HG02885 (cell line): ENCODE measurements at regions not wholly inside any gene's neighbourhood (a gene's known extent, or its start where the extent isn't known, plus 50 kb on each side); places are given as distances from the start of the nearest gene placed in this dataset.

ENCODE experiments used
- ATAC-seq: cut with Tn5 transposase; IDR thresholded peaks from one replicate; pipeline ENCODE4 v1.9.1; 2021; ENCODE audit warnings: mild to moderate bottlenecking; ENCODE audit not compliant: unreplicated experiment, poor library complexity

DNA sequence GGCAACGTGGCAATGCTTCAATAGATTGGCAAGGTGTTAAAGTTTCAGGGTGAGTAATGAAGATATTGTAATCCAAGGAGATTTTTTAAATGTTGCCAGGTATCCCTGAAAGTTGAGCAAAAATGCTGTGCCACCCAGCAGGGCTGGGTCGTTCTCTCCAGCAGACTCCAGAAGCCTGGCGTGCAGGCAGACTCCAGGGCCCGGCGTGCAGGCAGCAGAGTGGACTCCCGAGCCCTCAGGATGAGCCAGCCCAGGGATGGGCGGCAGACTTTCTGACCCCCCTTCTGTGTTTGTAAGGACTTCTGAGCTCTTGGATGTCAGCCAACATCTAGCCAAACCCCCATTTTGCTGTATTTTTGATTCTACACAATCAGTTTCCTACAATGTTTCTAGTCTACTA is 289.1 kb downstream of the ZNF516 start:
- ATAC-seq, result no peak

DNA sequence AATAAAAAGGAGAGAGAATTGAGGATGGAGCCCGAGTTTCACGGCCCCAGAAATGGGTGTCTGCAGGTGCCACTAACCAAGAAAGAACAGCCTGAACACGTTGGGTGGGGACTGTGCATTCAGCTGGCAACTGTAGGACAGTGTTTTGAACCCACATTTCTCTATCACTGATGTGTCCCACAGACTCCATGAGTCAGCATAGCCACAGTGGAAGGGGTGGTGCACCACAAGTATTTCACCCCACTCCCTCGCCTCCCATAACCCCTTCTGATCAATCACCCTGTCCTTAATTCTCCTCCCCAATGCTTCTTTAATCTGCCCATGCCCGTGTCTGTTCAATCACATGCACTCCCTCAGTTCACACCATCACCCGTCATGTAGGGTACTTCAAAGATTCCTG is 291.5 kb downstream of the ZNF516 start:
- ATAC-seq, result no peak

DNA sequence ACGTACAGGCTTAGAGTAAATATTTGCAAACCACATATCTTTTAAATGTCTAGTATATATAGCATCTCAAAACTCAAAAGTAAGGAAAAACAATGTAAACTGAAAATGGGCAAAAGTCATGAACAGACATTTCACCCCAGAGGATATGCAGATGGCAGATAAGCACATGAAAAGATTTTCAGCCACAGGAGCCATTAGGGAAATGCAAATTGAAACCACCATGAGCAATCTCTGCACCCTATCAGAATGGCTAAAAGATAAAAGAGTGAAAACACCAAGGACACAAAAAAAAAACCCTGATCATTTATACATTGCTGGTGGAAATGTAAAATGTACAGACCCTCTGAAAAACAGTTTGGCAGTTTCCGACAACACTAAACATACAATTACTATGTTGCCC is 292.7 kb downstream of the ZNF516 start:
- ATAC-seq, result no peak

DNA sequence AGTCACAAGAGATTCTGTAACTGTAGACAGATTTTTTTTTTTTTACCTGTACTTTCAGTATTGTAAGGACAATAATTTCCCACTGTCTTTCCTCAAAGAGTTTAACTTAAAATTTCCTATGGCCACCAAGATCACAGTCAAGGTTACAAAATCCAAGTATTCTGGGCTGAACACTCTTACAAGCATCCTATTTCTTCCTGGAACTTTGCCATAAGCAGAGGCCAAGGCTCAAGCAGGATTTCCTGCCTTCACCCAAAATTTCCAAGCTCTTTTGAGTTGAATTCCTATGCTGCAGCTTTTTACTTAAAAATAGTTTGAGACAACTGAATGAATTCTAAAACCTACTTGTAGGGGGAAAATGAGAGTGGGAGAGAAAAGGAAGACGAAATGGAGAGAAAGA is 299.4 kb downstream of the ZNF516 start:
- no peak for ATAC-seq

DNA sequence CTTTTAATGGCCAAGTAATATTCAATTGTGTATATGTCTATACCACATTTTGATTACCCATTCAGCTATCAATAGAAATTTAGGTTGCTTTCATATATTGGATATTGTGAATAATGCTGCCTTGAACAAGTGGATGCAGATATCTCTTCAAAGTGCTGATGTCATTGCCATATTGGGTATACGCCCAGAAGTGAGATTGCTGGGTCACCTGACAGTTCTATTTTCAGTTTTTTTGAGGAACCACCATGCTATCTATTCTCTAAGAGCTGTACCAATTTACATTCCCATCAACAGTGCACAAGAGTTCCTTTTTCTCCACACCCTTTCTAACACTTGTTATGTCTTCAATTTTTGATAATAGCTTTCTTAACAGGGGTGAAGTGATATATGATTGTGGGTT is 306.9 kb downstream of the ZNF516 start:
- ATAC-seq, result no peak

DNA sequence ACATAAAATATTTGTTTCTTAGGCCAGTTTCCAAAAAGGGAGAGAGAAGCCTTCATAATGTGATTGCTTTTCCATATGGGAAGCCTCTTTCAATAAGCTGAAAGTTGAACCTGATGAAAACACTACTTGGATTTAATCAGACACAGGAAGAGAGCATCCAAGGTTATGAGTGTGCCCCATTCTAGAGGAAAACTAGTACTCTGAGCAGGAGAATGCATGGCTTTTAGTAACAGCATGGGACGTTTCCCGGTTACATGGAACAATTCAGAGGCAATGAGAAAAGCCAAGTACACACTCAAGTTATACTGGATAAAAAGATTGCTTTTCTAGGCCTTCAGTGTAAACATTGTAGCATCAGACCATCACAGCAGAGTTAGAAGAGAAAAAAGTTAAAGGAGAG is 315.8 kb downstream of the ZNF516 start:
- no peak for ATAC-seq

DNA sequence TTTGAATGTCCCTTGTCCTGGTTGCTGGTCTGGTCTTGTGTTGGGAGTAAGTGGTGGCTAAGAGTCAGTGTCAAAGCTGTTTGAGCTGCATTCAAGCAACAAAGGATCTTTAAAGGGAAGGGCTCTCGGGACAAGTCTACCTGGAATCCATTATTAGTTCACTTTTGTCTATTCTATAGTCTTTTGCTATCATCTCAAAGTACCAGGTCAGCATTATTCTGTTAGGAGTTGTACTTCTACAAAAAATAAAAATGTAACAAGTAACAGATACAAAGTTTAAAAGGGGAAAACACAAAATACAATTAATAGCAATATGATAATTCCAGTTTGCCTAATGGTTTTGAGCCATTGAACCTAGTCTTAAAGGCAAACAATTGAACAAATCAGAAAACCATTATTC is 317.9 kb downstream of the ZNF516 start:
- no peak for ATAC-seq

DNA sequence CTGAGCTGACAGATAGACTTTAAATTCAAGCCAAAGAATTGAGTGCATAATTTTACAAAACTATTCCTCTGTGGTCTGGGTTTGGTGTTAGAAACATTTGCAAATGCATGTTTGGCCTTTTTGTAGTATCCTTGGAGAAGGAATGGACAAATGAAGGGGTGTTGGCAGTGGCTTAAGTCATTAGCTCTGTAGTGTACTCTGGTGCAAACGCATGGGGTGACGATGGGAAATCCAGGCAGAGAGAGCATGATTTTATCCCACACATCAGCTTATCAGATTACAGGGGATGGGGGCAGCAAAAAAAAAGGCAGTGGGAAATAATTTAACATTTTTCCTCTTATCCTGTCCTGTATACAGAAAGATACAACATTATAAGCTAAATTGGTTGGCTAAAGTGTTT is 320.6 kb downstream of the ZNF516 start:
- no peak for ATAC-seq

DNA sequence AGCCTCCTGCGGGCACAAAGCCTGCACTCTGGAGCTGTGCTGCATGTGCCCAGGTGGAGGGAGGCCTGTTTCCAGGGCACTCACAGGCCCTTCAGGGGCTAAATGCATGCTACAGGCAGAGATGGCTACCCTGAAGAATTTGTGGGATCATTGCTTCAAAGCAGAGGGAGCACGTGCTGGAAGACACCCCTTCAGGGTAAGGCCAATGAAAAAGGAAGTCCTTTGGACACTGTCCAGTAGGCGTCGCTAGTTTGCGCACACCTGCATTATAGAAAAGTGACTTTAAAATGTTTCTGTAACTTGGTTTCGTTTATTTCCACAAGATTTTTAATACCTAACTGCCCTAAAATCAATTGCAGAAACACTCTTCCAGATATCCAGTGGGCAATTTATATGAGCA is 325.3 kb downstream of the ZNF516 start:
- ATAC-seq, result no peak

DNA sequence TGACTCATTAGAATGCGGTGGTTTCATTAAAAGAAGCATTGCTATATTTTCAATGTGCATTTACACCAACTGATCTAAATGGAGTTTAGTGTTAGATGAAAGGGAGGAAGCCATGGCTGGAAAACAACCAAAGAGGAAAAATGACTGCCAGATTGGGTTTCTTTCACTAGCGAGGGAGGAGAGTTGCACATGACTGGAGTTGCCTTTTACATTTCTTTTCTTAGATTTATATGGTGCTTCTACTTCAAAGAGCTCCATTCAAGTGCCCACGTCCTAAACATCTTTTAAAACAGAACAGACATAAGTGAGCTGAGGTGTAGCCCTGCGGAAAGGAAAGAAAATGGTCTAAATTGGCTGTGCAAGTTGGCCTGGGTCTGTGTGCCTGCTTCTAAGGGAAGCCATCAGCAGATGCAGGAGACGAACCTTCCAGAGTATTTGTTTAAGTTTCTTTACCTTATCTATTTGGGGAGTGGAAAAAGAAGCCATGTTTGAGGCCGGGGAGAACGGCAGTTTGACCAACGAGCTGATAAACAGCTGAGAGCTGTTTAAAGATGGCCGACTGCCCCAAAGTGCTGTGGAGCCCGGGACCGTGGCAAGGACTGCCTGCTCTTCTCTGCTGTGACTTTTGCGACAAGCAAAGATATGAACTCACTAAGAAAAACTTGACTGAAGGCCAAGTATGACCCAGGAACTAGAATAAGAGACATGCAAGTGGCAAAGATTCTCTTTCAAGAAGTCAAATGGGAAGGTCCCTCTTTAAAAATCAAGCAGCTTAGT is 327.0 kb downstream of the ZNF516 start:
- no peak for ATAC-seq

DNA sequence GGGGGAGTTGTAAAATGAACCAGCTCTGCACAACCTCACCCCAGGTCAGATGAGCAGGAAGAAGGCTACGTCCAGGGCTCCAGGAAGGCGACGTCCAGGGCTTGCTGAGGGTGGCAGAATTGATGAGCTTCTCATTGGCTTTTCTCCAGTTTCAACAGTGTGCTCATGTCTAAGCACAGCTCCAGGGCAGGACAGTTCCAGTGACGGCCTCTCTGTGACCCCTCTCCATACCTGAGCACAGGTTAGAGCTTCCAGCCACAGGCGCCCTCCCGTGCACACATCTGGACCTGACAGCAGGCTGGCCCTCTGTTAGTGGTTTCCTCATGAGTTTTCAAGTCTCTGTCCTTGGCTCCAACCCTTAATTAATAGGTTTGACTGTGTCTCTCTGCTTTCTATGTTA is 327.6 kb downstream of the ZNF516 start:
- ATAC-seq, result no peak

DNA sequence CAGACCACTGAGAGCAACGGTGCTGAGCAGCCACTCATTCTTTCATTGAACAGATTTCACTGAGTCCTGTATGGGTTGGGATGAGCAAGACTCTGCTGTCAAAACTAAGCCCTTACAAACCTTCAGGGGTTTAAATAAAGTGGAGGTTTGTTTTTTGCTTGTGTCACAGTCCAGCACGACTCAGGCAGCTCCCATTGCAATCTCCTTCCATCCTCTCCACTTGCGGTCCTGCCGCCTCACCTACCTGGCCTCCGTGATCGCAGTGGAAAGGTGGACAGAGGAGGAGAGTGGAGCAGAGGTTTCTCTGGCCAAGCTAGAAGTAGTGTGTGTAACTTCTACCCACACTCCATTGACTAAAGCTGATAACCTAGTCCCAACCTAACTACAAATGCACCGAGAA is 332.2 kb downstream of the ZNF516 start:
- ATAC-seq, result no peak

DNA sequence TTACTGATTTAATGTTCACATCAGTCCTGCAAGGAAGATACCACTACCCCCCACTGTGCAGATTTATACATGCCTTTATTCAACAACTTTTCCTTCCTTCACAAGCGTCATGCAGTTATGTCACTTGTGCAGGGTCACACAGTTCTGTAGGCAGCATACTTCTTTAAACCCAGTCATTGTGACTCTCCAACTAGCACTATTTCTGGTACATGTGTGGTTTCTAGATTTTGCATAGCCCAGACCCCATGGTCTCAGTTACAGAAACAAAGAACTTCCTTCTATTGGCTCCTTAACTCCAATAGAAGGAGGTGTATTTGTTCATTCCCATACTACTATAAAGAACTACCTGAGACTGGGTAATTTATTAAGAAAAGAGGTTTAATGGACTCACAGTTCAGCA is 333.1 kb downstream of the ZNF516 start:
- ATAC-seq, result no peak

DNA sequence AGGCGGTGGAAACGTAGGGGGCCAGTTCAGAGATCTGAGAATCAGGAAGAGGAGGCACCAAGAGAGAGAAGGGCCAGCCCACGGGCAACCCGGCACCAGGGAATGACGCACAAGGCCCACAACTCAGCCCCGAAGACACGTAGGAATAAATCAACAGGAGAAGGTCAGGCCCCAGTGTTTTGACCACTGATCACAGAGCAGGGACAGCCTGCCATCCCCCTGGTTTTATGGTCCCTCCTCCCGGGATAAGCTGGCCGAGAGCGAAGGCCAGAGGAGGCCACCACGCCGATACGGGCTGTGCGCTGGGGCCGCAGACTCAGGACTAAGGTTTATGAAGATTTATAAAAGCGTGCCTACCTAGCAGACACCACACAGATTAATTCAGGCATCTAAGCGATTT is 341.4 kb downstream of the ZNF516 start:
- no peak for ATAC-seq

DNA sequence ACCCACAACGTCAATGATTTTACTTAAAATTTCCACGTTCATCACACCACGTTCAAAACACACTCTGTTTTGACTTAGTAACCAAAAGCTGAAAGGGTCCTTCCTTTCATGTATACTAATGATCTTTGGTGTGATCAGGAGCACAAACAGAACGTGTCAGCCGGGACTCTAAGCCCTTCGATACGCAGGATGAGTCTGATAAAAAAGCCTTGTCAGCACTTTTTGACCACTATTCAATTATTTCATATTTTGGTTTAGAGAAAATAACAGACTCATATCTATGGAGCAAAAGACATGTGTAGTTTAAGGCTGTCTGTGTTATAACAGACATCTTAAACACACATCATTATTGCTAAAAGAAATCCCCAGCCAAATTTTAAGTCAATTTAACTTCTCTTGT is 345.3 kb downstream of the ZNF516 start:
- ATAC-seq, result no peak

DNA sequence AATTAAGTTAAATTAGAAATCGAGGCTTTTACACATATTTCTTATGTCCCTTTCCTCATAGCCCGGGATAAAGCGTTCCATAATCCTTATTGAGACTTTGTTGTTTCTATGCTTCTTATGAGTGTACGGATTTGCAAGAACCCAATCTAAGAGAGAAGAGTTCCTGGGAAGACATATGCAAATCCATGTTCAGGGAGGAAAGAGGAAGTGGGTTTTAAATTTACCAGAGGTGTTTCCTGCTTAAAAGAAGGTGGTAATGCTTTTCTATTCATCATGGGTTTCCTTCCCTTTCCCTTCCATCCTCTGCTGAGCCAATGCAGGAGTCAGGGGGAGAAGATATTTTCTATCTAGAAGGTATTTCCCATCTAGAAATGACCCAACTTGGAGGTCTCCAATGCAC is 345.8 kb downstream of the ZNF516 start:
- ATAC-seq, result no peak

DNA sequence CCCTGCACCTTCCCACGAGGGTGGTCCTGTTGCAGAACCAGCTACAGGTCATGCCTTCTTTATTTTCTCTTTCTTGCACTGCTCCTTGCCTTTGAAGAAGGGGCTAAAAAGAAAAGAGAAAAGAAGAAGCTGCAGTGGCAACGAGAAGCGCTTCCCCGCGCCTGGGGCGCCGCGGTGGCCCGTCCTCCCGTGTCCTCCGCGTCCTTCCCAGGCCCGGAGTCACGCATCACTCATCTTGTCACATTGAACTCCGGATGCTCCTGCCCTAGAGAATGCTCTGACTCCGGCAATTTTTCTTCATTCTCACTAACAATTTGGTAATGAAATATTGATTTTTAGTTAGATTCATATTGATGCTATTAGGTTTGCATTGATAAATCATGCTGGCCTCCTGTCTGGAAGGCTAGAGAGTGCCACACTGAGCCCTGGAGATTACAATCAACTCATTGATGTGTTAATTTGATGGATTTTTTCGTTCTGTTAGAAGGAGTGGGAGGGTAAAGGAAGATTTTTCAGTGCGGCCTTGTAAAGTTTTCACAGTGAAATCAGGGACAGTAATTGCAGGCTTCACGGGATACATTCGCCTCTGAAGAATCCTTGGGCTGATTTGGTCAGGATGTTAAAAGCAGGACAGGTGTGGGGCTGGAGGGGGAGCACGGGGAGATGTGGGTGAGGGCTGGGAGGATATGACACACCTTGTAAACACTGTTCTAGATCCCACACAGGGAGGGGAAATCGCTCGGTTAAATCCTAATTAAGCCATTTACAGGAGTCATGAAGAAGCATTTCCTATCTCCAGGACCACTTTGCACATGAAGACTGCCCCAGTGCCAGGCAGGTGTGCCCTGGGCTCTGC is 349.3 kb downstream of the ZNF516 start:
- ATAC-seq, result no peak

DNA sequence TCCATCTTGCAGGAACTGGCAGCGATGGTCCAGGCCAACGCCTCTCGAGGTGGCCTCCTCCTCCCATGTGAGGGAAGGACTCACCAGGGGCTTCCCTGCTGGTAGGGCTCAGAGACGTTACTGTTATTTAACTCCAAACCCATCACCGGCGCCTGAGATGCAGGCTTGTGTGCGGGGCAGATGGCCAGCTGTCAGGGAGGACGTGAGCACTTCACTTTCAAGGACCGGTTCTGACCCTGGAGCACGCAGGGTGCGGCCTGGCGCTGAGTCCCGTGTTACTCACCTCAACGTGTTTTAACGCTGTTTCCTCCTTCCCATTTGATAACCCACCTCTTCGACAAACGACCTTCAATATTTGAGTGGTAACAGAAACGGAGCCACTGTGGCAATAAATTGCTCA is 350.2 kb downstream of the ZNF516 start:
- no peak for ATAC-seq

DNA sequence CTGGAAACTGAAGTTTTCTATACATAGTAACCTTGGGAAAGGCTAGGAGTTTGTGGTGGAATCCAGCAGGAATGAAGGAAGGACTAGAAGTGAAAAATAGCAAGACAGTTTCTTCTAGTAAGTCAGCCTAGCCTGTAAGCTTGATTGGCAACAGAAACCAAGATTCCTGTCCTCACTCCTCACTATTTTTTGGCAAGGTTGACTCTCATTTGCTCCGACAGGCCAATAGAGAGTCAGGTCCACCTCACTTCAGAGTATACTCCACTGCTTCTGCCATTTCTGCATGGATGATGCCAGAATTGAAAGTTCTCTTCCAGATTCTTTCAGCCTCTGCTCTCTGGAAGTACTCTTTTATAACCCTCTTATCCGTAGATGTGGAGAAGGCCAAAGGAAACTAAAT is 352.4 kb downstream of the ZNF516 start:
- no peak for ATAC-seq

DNA sequence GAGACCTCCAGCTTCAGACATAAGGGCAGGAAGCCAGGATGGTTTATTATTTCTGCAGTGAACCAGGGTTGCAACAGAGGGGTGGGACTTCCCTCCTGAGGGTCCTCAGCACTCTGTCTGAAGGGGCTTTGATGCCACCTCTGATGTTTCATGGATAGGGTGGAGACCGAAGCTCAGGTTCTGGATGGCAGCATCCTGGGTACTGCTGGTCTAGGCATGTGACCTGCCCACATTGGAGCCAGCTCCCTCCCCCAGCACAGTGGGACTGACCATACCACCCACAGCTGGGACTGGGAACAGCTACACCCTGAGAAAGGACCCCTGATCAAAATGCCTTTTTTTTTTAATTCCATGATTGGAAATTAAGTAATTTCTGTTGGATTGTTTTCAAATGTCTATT is 355.2 kb downstream of the ZNF516 start:
- ATAC-seq, result no peak

DNA sequence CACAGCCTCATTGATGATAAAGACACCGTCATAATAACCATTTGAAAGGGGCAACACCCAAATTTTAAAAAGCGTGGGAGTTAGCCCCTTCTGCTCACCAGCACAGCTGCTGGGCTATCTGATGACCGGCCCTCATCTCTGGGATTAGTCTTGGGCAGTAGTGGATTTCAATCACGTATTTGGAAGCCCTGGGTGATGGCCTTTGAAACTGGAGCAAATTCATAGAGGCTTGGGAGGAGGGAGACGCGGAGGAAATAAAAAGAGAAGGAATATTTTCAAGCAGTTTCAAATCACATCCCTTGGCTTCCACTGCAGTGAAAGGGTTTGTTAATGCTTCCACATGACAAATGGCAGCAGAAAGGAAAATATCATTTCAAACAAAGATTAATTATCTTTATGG is 357.8 kb downstream of the ZNF516 start:
- no peak for ATAC-seq

DNA sequence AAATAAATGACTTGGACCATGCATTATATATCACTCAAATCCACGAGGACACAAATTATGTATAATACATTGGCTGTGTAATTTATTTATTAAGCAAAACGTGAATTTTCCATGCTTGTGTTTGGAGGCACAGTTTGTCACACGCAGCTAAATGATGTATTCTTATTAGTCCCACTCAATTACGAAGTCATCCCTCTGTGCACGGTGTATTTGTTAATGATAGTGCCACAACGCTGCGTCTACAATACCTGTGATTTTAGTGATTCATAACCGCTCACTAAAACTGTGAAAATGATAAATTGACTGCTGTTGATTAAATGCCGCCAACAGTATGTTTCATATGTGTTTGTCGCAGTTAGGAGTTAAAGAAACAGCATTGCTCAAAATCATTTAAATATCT is 358.3 kb downstream of the ZNF516 start:
- no peak for ATAC-seq
